Aorta (tissue), 5 donors: ENCODE measurements at regions not wholly inside any gene's neighbourhood (a gene's known extent, or its start where the extent isn't known, plus 50 kb on each side); places are given as distances from the start of the nearest gene placed in this dataset.

Source experiments
- ATAC-seq: fragments of 200-7000 bp; cut with Tn5 transposase; one replicate; pipeline ENCODE4 v1.9.1; 2022; ENCODE audit warnings: moderate library complexity; ENCODE audit not compliant: low FRiP score
- DNase-seq, 2 donors: peaks; one replicate each; pipeline ENCODE4 v3.0.0-alpha.2; 2020
- H3K27ac ChIP-seq, 2 donors: one replicate each; pipeline ENCODE4 v1.5.1; 2013; ENCODE audit warnings: low read length in 2 of 2, mild to moderate bottlenecking in 2 of 2, moderate library complexity in 2 of 2, control low read depth in 1 of 2, inconsistent platforms in 1 of 2, low read depth in 1 of 2
- H3K27me3 ChIP-seq, 2 donors: one replicate each; pipeline ENCODE4 v1.6.1; 2013; ENCODE audit warnings: control low read depth in 1 of 2, low read length in 1 of 2, mild to moderate bottlenecking in 1 of 2, moderate library complexity in 1 of 2; ENCODE audit not compliant: insufficient read depth in 2 of 2, control insufficient read depth in 1 of 2
- H3K36me3 ChIP-seq, 2 donors: one replicate each; pipeline ENCODE4 v1.6.1; 2013; ENCODE audit warnings: control low read depth in 1 of 2, low read length in 1 of 2, mild to moderate bottlenecking in 1 of 2; ENCODE audit not compliant: insufficient read depth in 2 of 2, control insufficient read depth in 1 of 2
- H3K4me1 ChIP-seq, 2 donors: one replicate each; pipeline ENCODE4 v1.6.1; 2013; ENCODE audit warnings: low read length in 2 of 2, control low read depth in 1 of 2, mild to moderate bottlenecking in 1 of 2, moderate library complexity in 1 of 2; ENCODE audit not compliant: insufficient read depth in 2 of 2, control insufficient read depth in 1 of 2
- H3K4me3 ChIP-seq, 2 donors: one replicate each; pipeline ENCODE4 v1.5.1; 2013; ENCODE audit warnings: low read length in 2 of 2, control low read depth in 1 of 2, mild to moderate bottlenecking in 1 of 2
- H3K9me3 ChIP-seq: one replicate; pipeline ENCODE4 v1.6.1; 2013; ENCODE audit warnings: mild to moderate bottlenecking, low read length; ENCODE audit not compliant: control insufficient read depth
- whole genome bisulfite sequencing, 2 donors: extraction: QIAGEN DNeasy Blood & Tissue Kit; methylation state at CpG; one replicate each; pipeline ENCODE4 v1.1.7; 2013; 5-methylcytosine and 5-hydroxymethylcytosine counted together
- intact Hi-C, 2 donors: fragments of 100-400 bp; cut with DNase I; formaldehyde crosslinking; loops; one replicate each; pipeline versions ENCODE4 v1.14.2 to v1.15.0; 2022
- donor health status: healthy with polysubstance abuse.
- donor health status: Bipolar disorder and iron deficiency.
- donor health status: DM: no; HTN: no; CAD: no.
- donor health status: DM: no; HTN: no; CAD: no.
- donor health status: DM: yes; HTN: yes; CAD: no.

DNA sequence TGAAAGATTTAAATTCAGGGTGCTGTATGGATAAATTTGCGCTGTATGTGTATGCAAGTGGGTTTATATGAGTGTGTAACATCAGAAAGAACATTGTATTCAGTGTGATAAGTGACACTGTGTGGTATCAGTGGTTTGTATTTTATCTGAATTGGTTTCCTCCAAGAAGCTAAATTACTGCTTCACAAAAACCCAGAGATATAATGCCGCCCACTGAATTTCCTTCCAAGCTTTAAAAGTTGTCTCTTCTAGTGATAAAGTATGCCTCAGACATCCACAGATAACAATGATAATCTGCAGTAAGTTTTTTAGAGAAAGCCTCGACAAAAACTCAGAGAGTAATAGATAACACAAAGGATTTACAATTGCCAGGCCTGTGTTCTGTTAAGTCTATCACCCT, 710.6 kb upstream of the HS3ST1 start:
- H3K9me3 ChIP-seq: no peaks in the 10 kb centered on the region
- DNase-seq (no peak), ATAC-seq (no peak)
- H3K4me3 ChIP-seq: no peak overlapping the region
- H3K27me3 ChIP-seq: no peaks in the 10 kb centered on the region
- intact Hi-C loops: no loop called here
- H3K27ac ChIP-seq: no peak overlapping the region
- no peaks in the 10 kb centered on the region for H3K36me3 ChIP-seq
- 57 to 64% methylated on average over 3 of the region's 3 CpGs for WGBS, 2 donors
- H3K4me1 ChIP-seq: no peaks in the 10 kb centered on the region

DNA sequence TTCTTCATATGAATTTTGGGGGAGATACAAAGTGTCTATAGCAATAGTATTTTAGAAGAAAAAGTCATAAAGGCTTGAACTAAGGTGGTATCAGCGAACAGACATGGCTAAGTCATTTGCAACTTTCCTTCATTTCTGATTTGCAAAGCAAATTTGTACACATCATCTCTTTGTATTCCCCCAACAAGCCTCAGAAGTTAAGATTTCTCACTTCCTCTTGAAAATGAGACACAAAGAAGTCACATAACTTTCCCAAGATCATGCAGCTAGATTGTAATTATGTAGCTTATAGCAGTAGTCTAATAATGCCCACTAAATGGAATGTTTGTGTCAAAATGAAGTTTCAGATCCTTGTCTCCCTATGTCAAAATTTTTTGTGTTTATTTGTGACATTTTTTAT, 709.8 kb upstream of the HS3ST1 start:
- no peak overlapping the region for H3K4me3 ChIP-seq
- intact Hi-C loops: no loop called here
- no peaks in the 10 kb centered on the region for H3K36me3 ChIP-seq
- H3K27ac ChIP-seq: no peak overlapping the region
- no peak for DNase-seq
- 91 to 93% methylated on average over 1 of the region's 1 CpG for WGBS, 2 donors
- no peaks in the 10 kb centered on the region for H3K4me1 ChIP-seq
- no peak for ATAC-seq
- H3K27me3 ChIP-seq: no peaks in the 10 kb centered on the region
- H3K9me3 ChIP-seq: no peaks in the 10 kb centered on the region

DNA sequence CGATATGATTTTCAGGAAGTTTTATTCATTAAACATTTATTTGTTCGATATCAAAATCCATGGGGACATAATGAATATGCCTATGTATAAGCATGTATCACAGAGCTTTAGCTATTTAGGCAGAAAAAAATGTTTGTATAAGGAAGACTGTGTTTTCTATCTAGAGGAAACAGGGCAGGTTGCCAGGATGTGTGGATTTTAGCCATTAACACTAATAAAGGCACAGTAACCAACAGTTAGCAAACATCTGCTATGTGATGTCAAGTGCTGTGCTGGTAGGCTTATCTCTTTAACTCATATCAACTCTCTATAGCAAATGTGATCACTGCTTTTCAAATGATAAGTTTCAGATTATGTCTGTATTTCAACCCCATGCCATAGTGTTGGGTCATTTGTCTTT, 708.9 kb upstream of the HS3ST1 start:
- Histone ChIP-seq H3K9me3 (no peaks in the 10 kb centered on the region), H3K27me3 (no peaks in the 10 kb centered on the region), H3K4me3 (no peak overlapping the region), H3K4me1 (no peaks in the 10 kb centered on the region), H3K36me3 (no peaks in the 10 kb centered on the region), H3K27ac (no peak overlapping the region)
- intact Hi-C loops: no loop called here
- no peak for ATAC-seq
- no peak for DNase-seq
- WGBS, 2 donors: 11 to 12% methylated on average over 2 of the region's 2 CpGs

DNA sequence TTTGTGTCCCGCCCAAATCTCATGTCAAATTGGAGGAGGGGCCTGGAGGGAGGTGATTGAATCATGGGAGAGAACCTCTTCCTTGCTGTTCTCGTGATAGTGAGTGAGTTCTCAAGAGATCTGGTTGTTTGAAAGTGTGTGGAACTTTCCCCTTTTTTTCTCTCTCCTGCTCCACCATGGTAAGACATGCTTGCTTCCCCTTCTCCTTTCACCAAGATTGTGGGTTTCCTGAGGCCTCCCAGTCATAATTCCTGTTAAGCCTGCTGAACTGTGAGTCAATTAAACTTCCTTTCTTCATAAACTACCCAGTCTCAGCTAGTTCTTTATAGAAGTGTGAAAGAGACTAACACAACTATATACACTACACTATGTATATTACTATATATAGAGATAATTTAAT, 697.8 kb upstream of the HS3ST1 start:
- H3K36me3 ChIP-seq: no peaks in the 10 kb centered on the region
- ATAC-seq (no peak), DNase-seq (no peak)
- H3K4me3 ChIP-seq: no peak overlapping the region
- WGBS, 2 donors: 81 to 85% methylated on average over 2 of the region's 2 CpGs
- H3K27me3 ChIP-seq: no peaks in the 10 kb centered on the region
- H3K4me1 ChIP-seq: no peaks in the 10 kb centered on the region
- no peaks in the 10 kb centered on the region for H3K9me3 ChIP-seq
- H3K27ac ChIP-seq: no peak overlapping the region
- intact Hi-C loops: no loop called here

DNA sequence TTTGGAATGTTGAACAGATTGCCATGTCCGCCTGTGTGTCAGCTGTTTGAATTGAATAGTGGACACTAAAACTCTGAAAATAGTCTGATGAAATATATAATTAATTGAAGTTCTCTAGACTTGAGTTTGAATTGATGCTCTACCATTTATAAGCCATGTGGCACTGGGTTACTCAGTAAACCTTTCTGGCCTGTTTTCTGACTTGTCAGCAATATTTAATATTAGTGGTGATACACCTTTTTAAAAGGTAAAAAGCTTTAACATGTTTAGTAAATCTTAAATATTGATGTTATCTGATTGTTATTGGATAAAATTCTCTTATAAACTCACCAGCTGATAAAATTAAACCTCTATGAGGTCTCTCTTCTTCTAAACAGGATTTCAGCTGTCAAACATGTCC, 695.4 kb upstream of the HS3ST1 start:
- Histone ChIP-seq H3K9me3 (no peaks in the 10 kb centered on the region), H3K27ac (no peak overlapping the region), H3K27me3 (no peaks in the 10 kb centered on the region), H3K4me1 (no peaks in the 10 kb centered on the region), H3K36me3 (no peaks in the 10 kb centered on the region), H3K4me3 (no peak overlapping the region)
- intact Hi-C loops: no loop called here
- WGBS, 2 donors: 92 to 95% methylated on average over 1 of the region's 1 CpG
- ATAC-seq (no peak), DNase-seq (no peak)

DNA sequence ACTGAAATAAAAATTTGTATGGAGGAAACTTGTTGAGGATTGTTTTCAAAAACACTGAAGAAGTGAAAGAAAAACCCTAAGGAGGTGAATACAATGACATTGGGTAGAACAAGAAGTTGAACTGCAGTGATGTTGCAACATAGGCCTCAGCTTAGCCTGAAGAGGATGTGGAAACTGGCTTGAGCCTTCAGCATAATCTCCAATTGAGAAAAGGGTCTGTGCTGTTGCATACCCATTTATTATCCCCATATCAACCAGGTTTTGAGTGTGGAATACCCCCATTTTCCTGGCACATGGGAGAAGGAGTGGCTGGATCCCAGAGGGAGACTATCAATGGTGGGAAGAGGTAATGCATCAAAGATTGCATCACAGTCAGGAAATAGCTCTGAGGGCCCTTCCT, 695.0 kb upstream of the HS3ST1 start:
- DNase-seq (no peak), ATAC-seq (no peak)
- H3K9me3 ChIP-seq: no peaks in the 10 kb centered on the region
- H3K4me3 ChIP-seq: no peak overlapping the region
- no peaks in the 10 kb centered on the region for H3K4me1 ChIP-seq
- intact Hi-C loops: no loop called here
- H3K27me3 ChIP-seq: no peaks in the 10 kb centered on the region
- no peak overlapping the region for H3K27ac ChIP-seq
- no peaks in the 10 kb centered on the region for H3K36me3 ChIP-seq

DNA sequence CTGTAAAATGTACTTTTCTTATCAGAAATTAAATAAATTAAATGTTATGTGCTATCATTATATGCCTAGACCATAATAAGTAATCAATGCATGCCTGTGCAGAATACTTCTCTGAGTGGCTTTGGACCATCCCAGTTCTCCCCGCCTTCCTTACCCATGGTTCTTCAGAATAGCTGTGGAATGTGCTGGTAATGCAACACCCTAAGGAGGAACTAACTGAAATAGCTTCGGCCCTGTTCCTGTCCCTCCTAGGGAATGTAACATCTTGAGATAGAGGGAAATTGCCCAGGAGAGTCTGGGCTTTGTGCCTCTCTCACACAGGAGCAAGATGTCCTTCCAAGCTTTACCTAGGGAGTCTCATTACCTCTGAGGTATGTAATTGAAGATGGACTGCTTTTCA, 693.6 kb upstream of the HS3ST1 start:
- H3K4me1 ChIP-seq: no peaks in the 10 kb centered on the region
- no peaks in the 10 kb centered on the region for H3K27me3 ChIP-seq
- intact Hi-C loops: no loop called here
- no peaks in the 10 kb centered on the region for H3K9me3 ChIP-seq
- H3K36me3 ChIP-seq: no peaks in the 10 kb centered on the region
- no peak for ATAC-seq
- no peak for DNase-seq
- H3K4me3 ChIP-seq: no peak overlapping the region
- H3K27ac ChIP-seq: no peak overlapping the region
- WGBS, 2 donors: 72 to 73% methylated on average over 2 of the region's 2 CpGs

DNA sequence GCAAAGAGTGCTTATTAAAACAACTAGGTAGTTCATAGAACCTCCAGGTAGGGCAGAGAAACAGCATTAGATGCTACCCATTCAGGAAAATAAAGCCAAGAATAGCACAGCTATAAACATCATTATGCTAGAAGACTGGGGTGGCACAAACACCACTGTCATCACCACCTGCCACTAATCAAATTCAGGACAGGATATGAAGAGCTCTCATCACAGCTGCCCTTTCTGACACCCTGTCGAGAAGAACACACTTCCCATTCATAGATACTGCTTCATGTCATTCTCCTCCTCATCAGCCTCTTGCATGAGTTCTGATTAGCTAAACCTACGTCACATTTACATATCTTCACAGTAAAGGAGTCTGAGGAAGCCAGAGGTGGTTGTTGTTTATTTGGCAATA, 692.3 kb upstream of the HS3ST1 start:
- DNase-seq (no peak), ATAC-seq (no peak)
- intact Hi-C loops: no loop called here
- H3K36me3 ChIP-seq: no peaks in the 10 kb centered on the region
- H3K4me1 ChIP-seq: no peaks in the 10 kb centered on the region
- H3K27me3 ChIP-seq: no peaks in the 10 kb centered on the region
- H3K27ac ChIP-seq: no peak overlapping the region
- H3K9me3 ChIP-seq: no peaks in the 10 kb centered on the region
- 67 to 68% methylated on average over 2 of the region's 2 CpGs for WGBS, 2 donors
- H3K4me3 ChIP-seq: no peak overlapping the region

DNA sequence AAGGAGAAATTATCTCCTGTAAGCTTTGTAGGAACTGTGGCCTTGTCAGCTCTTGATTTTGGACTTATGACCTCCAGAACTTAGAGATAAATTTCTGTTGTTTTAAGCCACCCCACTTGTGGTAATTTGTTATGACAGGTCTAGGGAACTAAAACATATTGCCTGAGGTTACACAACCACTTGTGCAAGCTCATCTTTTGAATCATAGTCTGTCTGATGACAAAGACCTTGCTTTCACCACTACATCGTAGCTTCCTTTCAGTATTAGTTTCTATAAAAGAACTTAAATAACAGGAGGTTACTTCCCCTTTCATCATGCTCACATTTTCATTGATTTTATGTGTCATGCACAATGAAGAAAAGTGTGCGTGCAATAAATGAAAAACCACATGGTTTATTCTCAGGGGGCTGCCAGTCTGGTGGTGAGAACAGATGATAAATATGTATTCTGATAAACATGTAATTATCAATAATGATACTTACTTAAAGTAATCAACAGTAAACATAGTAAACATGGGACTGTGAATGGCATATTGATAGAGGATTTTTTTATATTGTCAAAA, 690.0 kb upstream of the HS3ST1 start:
- Histone ChIP-seq H3K9me3 (no peaks in the 10 kb centered on the region), H3K27me3 (no peaks in the 10 kb centered on the region), H3K36me3 (no peaks in the 10 kb centered on the region), H3K4me1 (no peaks in the 10 kb centered on the region), H3K4me3 (no peak overlapping the region), H3K27ac (no peak overlapping the region)
- WGBS, 2 donors: 72 to 73% methylated on average over 2 of the region's 2 CpGs
- intact Hi-C loops: no loop called here
- no peak for DNase-seq
- ATAC-seq: no peak
